HEK293 (cell line): ENCODE measurements at regions not wholly inside any gene's neighbourhood (a gene's known extent, or its start where the extent isn't known, plus 50 kb on each side); places are given as distances from the start of the nearest gene placed in this dataset.

Experiments
- CTCF ChIA-PET: fragments of 350-600 bp; formaldehyde crosslinking; extraction: SDS; loops from one replicate; lab custom pipeline; 2021; ENCODE audit warnings: antibody characterized with exemption; lab: Yijun Ruan, JAX
- POLR2A ChIA-PET: fragments of 300-600 bp; formaldehyde crosslinking; extraction: SDS; loops from one replicate; lab custom pipeline; 2020; ENCODE audit warnings: antibody characterized with exemption, inconsistent platforms; lab: Yijun Ruan, JAX
- H3K27ac ChIP-seq: fragments of 200-500 bp; sonication (Bioruptor generic); 2 replicates; pipeline ENCODE4 v1.5.1; 2014; ENCODE audit warnings: low read depth, low read length, control low read depth, inconsistent platforms; ENCODE audit errors: extremely low read depth
- H3K36me3 ChIP-seq, 2 experiments: fragments of 200-500 bp in 1 of 2; sonication (Bioruptor generic) in 1 of 2; 1 replicate in 1 of 2; 2 replicates in 1 of 2; pipeline ENCODE4 v1.5.1; 2014 to 2017; ENCODE audit warnings: inconsistent platforms in 2 of 2, low read length in 2 of 2; ENCODE audit not compliant: control insufficient read depth in 2 of 2, insufficient read depth in 1 of 2
- H3K4me1 ChIP-seq: fragments of 200-500 bp; sonication (Bioruptor generic); 2 replicates; pipeline ENCODE4 v1.5.1; 2014; ENCODE audit warnings: mild to moderate bottlenecking, low read length, inconsistent platforms; ENCODE audit not compliant: control insufficient read depth, insufficient read depth
- H3K4me3 ChIP-seq: 2 replicates; pipeline ENCODE4 v1.5.1; 2011; ENCODE audit warnings: low read depth, mild to moderate bottlenecking, control low read depth, low read length, moderate library complexity
- H3K9me3 ChIP-seq: fragments of 200-500 bp; sonication (Bioruptor generic); 2 replicates; pipeline ENCODE4 v1.5.1; 2014; ENCODE audit warnings: low read depth, low read length, inconsistent platforms; ENCODE audit not compliant: control insufficient read depth, insufficient read depth
- HOXA7 ChIP-seq: sonication (generic); formaldehyde crosslinking; IDR thresholded peaks from 2 replicates; pipeline ENCODE4 v1.8.1; 2022; ENCODE audit warnings: missing genetic modification reagents, borderline replicate concordance
- HOXD13 ChIP-seq: sonication (generic); formaldehyde crosslinking; IDR thresholded peaks from 2 replicates; pipeline ENCODE4 v1.8.0; 2022; ENCODE audit warnings: missing genetic modification reagents, borderline replicate concordance
- KLF17 ChIP-seq: fragments of 450-650 bp; formaldehyde crosslinking; IDR thresholded peaks from 2 replicates; pipeline ENCODE4 v1.5.1; 2016; ENCODE audit warnings: missing biosample characterization, missing genetic modification characterization
- KLF8 ChIP-seq: fragments of 450-650 bp; formaldehyde crosslinking; IDR thresholded peaks from 2 replicates; pipeline ENCODE4 v1.5.1; 2016; ENCODE audit warnings: missing biosample characterization, missing genetic modification characterization
- MYNN ChIP-seq: fragments of 450-650 bp; formaldehyde crosslinking; IDR thresholded peaks from 2 replicates; pipeline ENCODE4 v1.5.1; 2016; ENCODE audit warnings: missing biosample characterization, missing genetic modification characterization, borderline replicate concordance
- PRDM2 ChIP-seq: fragments of 450-650 bp; formaldehyde crosslinking; IDR thresholded peaks from 2 replicates; pipeline ENCODE4 v1.5.1; 2016; ENCODE audit warnings: missing biosample characterization, missing genetic modification characterization, borderline replicate concordance
- TRIM28 ChIP-seq: IDR thresholded peaks from 2 replicates; pipeline ENCODE4 v1.6.1; 2011; ENCODE audit warnings: low read length, control low read depth, borderline replicate concordance
- WT1 ChIP-seq: fragments of 450-650 bp; formaldehyde crosslinking; IDR thresholded peaks from 2 replicates; pipeline ENCODE4 v1.5.1; 2016; ENCODE audit warnings: missing biosample characterization, missing genetic modification characterization
- ZBTB21 ChIP-seq: fragments of 450-650 bp; formaldehyde crosslinking; IDR thresholded peaks from 2 replicates; pipeline ENCODE4 v1.5.1; 2017; ENCODE audit warnings: missing biosample characterization, missing genetic modification characterization
- ZBTB26 ChIP-seq: fragments of 450-650 bp; formaldehyde crosslinking; optimal IDR thresholded peaks from 2 replicates; pipeline ENCODE3; 2016; ENCODE audit warnings: missing biosample characterization, mild to moderate bottlenecking, missing genetic modification characterization
- ZNF10 ChIP-seq: fragments of 450-650 bp; formaldehyde crosslinking; IDR thresholded peaks from 2 replicates; pipeline ENCODE4 v1.5.1; 2017; ENCODE audit warnings: missing biosample characterization, missing genetic modification characterization
- ZNF114 ChIP-seq: fragments of 450-650 bp; formaldehyde crosslinking; IDR thresholded peaks from 2 replicates; pipeline ENCODE4 v1.5.0; 2017; ENCODE audit warnings: missing biosample characterization, missing genetic modification characterization
- ZNF155 ChIP-seq: fragments of 450-650 bp; formaldehyde crosslinking; IDR thresholded peaks from 2 replicates; pipeline ENCODE4 v1.5.1; 2016; ENCODE audit warnings: missing biosample characterization, missing genetic modification characterization
- ZNF18 ChIP-seq: fragments of 450-650 bp; formaldehyde crosslinking; IDR thresholded peaks from 2 replicates; pipeline ENCODE4 v1.5.1; 2016; ENCODE audit warnings: missing biosample characterization, missing genetic modification characterization
- ZNF335 ChIP-seq: fragments of 450-650 bp; formaldehyde crosslinking; conservative IDR thresholded peaks from 2 replicates; pipeline ENCODE4 v1.5.1; 2016; ENCODE audit warnings: missing biosample characterization, missing genetic modification characterization
- ZNF366 ChIP-seq: fragments of 450-650 bp; formaldehyde crosslinking; conservative IDR thresholded peaks from 2 replicates; pipeline ENCODE4 v1.5.1; 2016; ENCODE audit warnings: missing biosample characterization, missing genetic modification characterization
- ZNF48 ChIP-seq: fragments of 450-650 bp; formaldehyde crosslinking; IDR thresholded peaks from 2 replicates; pipeline ENCODE4 v1.5.1; 2016; ENCODE audit warnings: missing biosample characterization, missing genetic modification characterization
- ZNF488 ChIP-seq: fragments of 450-650 bp; formaldehyde crosslinking; IDR thresholded peaks from 2 replicates; pipeline ENCODE4 v1.5.1; 2016; ENCODE audit warnings: missing biosample characterization, missing genetic modification characterization
- ZNF513 ChIP-seq: fragments of 450-650 bp; IDR thresholded peaks from 2 replicates; pipeline ENCODE4 v1.5.1; 2018; ENCODE audit warnings: missing biosample characterization, missing genetic modification characterization
- ZNF548 ChIP-seq: fragments of 450-650 bp; formaldehyde crosslinking; IDR thresholded peaks from 2 replicates; pipeline ENCODE4 v1.5.1; 2016; ENCODE audit warnings: missing biosample characterization, missing genetic modification characterization
- ZNF558 ChIP-seq: fragments of 450-650 bp; formaldehyde crosslinking; IDR thresholded peaks from 2 replicates; pipeline ENCODE4 v1.5.1; 2016; ENCODE audit warnings: missing biosample characterization, missing genetic modification characterization
- ZNF623 ChIP-seq: fragments of 450-650 bp; formaldehyde crosslinking; IDR thresholded peaks from 2 replicates; pipeline ENCODE4 v1.5.1; 2016; ENCODE audit warnings: missing biosample characterization, missing genetic modification characterization
- ZNF624 ChIP-seq: fragments of 450-650 bp; formaldehyde crosslinking; IDR thresholded peaks from 2 replicates; pipeline ENCODE4 v1.5.1; 2017; ENCODE audit warnings: missing biosample characterization, missing genetic modification characterization
- ZNF660 ChIP-seq: fragments of 450-650 bp; IDR thresholded peaks from 2 replicates; pipeline ENCODE4 v1.5.1; 2018; ENCODE audit warnings: missing biosample characterization, mild to moderate bottlenecking, missing genetic modification characterization
- ZNF747 ChIP-seq: fragments of 450-650 bp; formaldehyde crosslinking; IDR thresholded peaks from 2 replicates; pipeline ENCODE4 v1.5.1; 2016; ENCODE audit warnings: missing biosample characterization, missing genetic modification characterization
- ZNF768 ChIP-seq: fragments of 450-650 bp; formaldehyde crosslinking; IDR thresholded peaks from 2 replicates; pipeline ENCODE4 v1.5.1; 2018; ENCODE audit warnings: missing biosample characterization, mild to moderate bottlenecking, missing genetic modification characterization

- Histone ChIP-seq H3K36me3 (no peaks in the 10 kb centered on the region), H3K4me1 (no peaks in the 10 kb centered on the region), H3K27ac (no peak overlapping the region), H3K9me3 (no peaks in the 10 kb centered on the region), H3K4me3 (no peak overlapping the region)
- ChIA-PET CTCF (interaction anchor here (0.6 kb wide), 1 partner anchor 392 kb away, joined by 4 read pairs; no protein-coding TSS in a partner anchor), POLR2A (no interaction called here)
- TF ChIP-seq HOXA7 (CRISPR knock-in tag) (no peak), ZNF335 (tag by site-specific recombination) (no peak), ZNF513 (tag by site-specific recombination) (no peak), ZNF623 (tag by site-specific recombination) (no peak), ZNF488 (tag by site-specific recombination) (no peak), KLF8 (tag by site-specific recombination) (no peak), WT1 (tag by site-specific recombination) (no peak), ZNF548 (tag by site-specific recombination) (no peak), ZNF114 (no peak), ZNF768 (no peak), ZBTB21 (no peak)
Measured at GRCh38 chr18:72233106-72233505, 311.0 kb downstream of the CBLN2 start.

- ChIA-PET POLR2A (no interaction called here), CTCF (no interaction called here)
- H3K9me3 ChIP-seq = no peaks in the 10 kb centered on the region
- H3K27ac ChIP-seq = no peak overlapping the region
- no peak overlapping the region for H3K4me3 ChIP-seq
- H3K36me3 ChIP-seq = no peaks in the 10 kb centered on the region
- no peaks in the 10 kb centered on the region for H3K4me1 ChIP-seq
- no peak for TF ChIP-seq ZNF48 (tag by site-specific recombination)
- TF ChIP-seq ZNF155 (tag by site-specific recombination) = no peak
- TF ChIP-seq TRIM28 = no peak
- TF ChIP-seq MYNN (tag by site-specific recombination) = no peak
- no peak for TF ChIP-seq KLF17 (tag by site-specific recombination)
- no peak for TF ChIP-seq ZNF10 (tag by site-specific recombination)
- no peak for TF ChIP-seq ZNF18 (tag by site-specific recombination)
- no peak for TF ChIP-seq ZNF366 (tag by site-specific recombination)
- TF ChIP-seq ZNF747 = no peak
- no peak for TF ChIP-seq ZNF624 (tag by site-specific recombination)
- TF ChIP-seq ZNF558 (tag by site-specific recombination) = no peak
- TF ChIP-seq ZNF660 (tag by site-specific recombination) = no peak
- TF ChIP-seq ZBTB26 (tag by site-specific recombination) = no peak
- no peak for TF ChIP-seq HOXD13
- no peak for TF ChIP-seq PRDM2
Measured at GRCh38 chr18:72232644-72233043, 311.5 kb downstream of the CBLN2 start.
